ENCODE measurements at regions not wholly inside any gene's neighbourhood (a gene's known extent, or its start where the extent isn't known, plus 50 kb on each side); places are given as distances from the start of the nearest gene placed in this dataset.

GRCh38 chrX:46301903-46302302, 243.3 kb downstream of the ZNF674 start:
- no peak for TF ChIP-seq ETV6 (CRISPR knock-in tag; conservative IDR thresholded peaks at IDR 0.05)
- TF ChIP-seq, protein P1, sequence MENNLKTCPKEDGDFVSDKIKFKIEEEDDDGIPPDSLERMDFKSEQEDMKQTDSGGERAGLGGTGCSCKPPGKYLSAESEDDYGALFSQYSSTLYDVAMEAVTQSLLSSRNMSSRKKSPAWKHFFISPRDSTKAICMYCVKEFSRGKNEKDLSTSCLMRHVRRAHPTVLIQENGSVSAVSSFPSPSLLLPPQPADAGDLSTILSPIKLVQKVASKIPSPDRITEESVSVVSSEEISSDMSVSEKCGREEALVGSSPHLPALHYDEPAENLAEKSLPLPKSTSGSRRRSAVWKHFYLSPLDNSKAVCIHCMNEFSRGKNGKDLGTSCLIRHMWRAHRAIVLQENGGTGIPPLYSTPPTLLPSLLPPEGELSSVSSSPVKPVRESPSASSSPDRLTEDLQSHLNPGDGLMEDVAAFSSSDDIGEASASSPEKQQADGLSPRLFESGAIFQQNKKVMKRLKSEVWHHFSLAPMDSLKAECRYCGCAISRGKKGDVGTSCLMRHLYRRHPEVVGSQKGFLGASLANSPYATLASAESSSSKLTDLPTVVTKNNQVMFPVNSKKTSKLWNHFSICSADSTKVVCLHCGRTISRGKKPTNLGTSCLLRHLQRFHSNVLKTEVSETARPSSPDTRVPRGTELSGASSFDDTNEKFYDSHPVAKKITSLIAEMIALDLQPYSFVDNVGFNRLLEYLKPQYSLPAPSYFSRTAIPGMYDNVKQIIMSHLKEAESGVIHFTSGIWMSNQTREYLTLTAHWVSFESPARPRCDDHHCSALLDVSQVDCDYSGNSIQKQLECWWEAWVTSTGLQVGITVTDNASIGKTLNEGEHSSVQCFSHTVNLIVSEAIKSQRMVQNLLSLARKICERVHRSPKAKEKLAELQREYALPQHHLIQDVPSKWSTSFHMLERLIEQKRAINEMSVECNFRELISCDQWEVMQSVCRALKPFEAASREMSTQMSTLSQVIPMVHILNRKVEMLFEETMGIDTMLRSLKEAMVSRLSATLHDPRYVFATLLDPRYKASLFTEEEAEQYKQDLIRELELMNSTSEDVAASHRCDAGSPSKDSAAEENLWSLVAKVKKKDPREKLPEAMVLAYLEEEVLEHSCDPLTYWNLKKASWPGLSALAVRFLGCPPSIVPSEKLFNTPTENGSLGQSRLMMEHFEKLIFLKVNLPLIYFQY (CRISPR knock-in tag; IDR thresholded peaks at IDR 0.05; ENCODE audit: borderline replicate concordance): no peak
- TF ChIP-seq TAF1 (CRISPR knock-in tag; IDR thresholded peaks at IDR 0.05): no peak
- no peak for TF ChIP-seq ZNF225 (CRISPR knock-in tag; IDR thresholded peaks at IDR 0.05)
- no peak for TF ChIP-seq CTCF (CRISPR knock-in tag; IDR thresholded peaks at IDR 0.05)
